PC-9 (cell line): ENCODE measurements at regions not wholly inside any gene's neighbourhood (a gene's known extent, or its start where the extent isn't known, plus 50 kb on each side); places are given as distances from the start of the nearest gene placed in this dataset.

ENCODE experiments used
- EZH2 ChIP-seq: fragments of 200-600 bp; sonication (generic); IDR thresholded peaks from 2 replicates; pipeline ENCODE4 v1.8.0; 2017; ENCODE audit warnings: antibody characterized with exemption, low read depth
- TF ChIP-seq, protein P1 (sequence below): fragments of 200-600 bp; sonication (generic); conservative IDR thresholded peaks from 2 replicates; pipeline ENCODE4 v1.6.1; 2017; ENCODE audit warnings: mixed run types, antibody characterized with exemption, mild to moderate bottlenecking, moderate library complexity

DNA sequence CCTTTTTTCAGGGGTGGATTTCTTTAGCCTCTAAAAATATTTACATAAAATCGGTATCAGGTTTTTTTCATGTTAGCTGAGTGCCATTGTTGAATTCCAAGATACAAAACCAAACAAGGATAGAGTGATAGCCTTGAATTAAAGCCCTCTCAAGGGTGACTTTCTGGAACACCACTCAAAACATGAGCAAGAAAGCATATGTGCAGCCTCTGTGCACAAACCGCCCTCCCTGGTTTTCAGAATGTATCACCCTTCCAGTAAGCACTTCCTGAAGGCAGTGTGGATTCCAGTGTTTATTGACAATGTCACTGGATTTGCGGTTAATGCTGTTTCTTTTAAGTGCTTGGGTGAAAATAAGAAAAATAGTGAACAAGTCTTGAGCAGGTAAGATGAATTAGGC is 597.7 kb downstream of the TMEM114 start:
- TF ChIP-seq, protein P1, sequence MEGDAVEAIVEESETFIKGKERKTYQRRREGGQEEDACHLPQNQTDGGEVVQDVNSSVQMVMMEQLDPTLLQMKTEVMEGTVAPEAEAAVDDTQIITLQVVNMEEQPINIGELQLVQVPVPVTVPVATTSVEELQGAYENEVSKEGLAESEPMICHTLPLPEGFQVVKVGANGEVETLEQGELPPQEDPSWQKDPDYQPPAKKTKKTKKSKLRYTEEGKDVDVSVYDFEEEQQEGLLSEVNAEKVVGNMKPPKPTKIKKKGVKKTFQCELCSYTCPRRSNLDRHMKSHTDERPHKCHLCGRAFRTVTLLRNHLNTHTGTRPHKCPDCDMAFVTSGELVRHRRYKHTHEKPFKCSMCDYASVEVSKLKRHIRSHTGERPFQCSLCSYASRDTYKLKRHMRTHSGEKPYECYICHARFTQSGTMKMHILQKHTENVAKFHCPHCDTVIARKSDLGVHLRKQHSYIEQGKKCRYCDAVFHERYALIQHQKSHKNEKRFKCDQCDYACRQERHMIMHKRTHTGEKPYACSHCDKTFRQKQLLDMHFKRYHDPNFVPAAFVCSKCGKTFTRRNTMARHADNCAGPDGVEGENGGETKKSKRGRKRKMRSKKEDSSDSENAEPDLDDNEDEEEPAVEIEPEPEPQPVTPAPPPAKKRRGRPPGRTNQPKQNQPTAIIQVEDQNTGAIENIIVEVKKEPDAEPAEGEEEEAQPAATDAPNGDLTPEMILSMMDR: no peak
- no peak for TF ChIP-seq EZH2
